ENCODE measurements at regions not wholly inside any gene's neighbourhood (a gene's known extent, or its start where the extent isn't known, plus 50 kb on each side); places are given as distances from the start of the nearest gene placed in this dataset.

DNA sequence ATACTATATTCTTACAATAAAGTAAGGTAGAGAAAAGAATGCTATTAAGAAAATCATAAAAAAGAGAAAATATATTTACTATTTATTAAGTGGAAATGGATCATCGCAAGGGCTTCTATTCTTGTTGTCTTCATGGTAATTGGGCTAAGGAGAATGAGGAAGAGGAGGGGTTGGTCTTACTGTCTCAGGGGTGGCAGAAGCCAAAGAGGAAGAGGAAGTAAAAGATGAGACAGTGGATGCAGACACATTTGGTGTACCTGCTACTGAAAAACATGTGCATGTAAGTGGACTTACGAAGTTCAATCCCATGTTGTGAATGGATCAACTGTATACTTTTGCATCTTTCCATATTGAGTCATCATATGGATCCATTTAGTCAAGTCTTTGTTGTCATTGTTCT, 1502.1 kb upstream of the ADGRL3 start:
- Histone ChIP-seq H3K27me3 (ENCODE audit: insufficient read depth) (no peaks in the 10 kb centered on the region), H3K27ac (ENCODE audit: low read depth) (no peak overlapping the region), H3K79me2 (replicated peaks; ENCODE audit: insufficient read depth) (no peaks in the 10 kb centered on the region), H3K4me3 (no peak overlapping the region), H3K36me3 (ENCODE audit: insufficient read depth) (no peaks in the 10 kb centered on the region), H3K9me2 (ENCODE audit: insufficient read depth) (no peaks in the 10 kb centered on the region), H3K4me1 (ENCODE audit: insufficient read depth) (no peaks in the 10 kb centered on the region), H4K20me1 (replicated peaks; ENCODE audit: insufficient read depth) (no peaks in the 10 kb centered on the region), H2AFZ (no peak overlapping the region), H3K4me2 (no peak overlapping the region), H3F3A (replicated peaks; ENCODE audit: low read depth) (no peaks in the 10 kb centered on the region)
- DNase-seq (ENCODE audit: low spot score), result no peak
- TF ChIP-seq JUNB (IDR thresholded peaks at IDR 0.05; ENCODE audit: unreplicated experiment) (no peak), CREB1 (CRISPR knock-in tag; IDR thresholded peaks at IDR 0.05; ENCODE audit: low read depth) (no peak), EZH2 (IDR thresholded peaks at IDR 0.05; ENCODE audit: low read depth, unreplicated experiment) (no peak), NANOG (IDR thresholded peaks at IDR 0.05; ENCODE audit: borderline replicate concordance) (no peak), ZNF331 (CRISPR knock-in tag; IDR thresholded peaks at IDR 0.05; ENCODE audit: low read depth) (no peak), POLR2AphosphoS5 (IDR thresholded peaks at IDR 0.05; ENCODE audit: low read depth) (no peak), STAT1 (IDR thresholded peaks at IDR 0.05; ENCODE audit: unreplicated experiment) (no peak), EZH2phosphoT487 (IDR thresholded peaks at IDR 0.05; ENCODE audit: unreplicated experiment) (no peak), ZNF114 (CRISPR knock-in tag; IDR thresholded peaks at IDR 0.05) (no peak)
- TF ChIP-seq, protein P1, sequence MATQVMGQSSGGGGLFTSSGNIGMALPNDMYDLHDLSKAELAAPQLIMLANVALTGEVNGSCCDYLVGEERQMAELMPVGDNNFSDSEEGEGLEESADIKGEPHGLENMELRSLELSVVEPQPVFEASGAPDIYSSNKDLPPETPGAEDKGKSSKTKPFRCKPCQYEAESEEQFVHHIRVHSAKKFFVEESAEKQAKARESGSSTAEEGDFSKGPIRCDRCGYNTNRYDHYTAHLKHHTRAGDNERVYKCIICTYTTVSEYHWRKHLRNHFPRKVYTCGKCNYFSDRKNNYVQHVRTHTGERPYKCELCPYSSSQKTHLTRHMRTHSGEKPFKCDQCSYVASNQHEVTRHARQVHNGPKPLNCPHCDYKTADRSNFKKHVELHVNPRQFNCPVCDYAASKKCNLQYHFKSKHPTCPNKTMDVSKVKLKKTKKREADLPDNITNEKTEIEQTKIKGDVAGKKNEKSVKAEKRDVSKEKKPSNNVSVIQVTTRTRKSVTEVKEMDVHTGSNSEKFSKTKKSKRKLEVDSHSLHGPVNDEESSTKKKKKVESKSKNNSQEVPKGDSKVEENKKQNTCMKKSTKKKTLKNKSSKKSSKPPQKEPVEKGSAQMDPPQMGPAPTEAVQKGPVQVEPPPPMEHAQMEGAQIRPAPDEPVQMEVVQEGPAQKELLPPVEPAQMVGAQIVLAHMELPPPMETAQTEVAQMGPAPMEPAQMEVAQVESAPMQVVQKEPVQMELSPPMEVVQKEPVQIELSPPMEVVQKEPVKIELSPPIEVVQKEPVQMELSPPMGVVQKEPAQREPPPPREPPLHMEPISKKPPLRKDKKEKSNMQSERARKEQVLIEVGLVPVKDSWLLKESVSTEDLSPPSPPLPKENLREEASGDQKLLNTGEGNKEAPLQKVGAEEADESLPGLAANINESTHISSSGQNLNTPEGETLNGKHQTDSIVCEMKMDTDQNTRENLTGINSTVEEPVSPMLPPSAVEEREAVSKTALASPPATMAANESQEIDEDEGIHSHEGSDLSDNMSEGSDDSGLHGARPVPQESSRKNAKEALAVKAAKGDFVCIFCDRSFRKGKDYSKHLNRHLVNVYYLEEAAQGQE (IDR thresholded peaks at IDR 0.05; ENCODE audit: unreplicated experiment), result no peak
- TF ChIP-seq, protein P2, sequence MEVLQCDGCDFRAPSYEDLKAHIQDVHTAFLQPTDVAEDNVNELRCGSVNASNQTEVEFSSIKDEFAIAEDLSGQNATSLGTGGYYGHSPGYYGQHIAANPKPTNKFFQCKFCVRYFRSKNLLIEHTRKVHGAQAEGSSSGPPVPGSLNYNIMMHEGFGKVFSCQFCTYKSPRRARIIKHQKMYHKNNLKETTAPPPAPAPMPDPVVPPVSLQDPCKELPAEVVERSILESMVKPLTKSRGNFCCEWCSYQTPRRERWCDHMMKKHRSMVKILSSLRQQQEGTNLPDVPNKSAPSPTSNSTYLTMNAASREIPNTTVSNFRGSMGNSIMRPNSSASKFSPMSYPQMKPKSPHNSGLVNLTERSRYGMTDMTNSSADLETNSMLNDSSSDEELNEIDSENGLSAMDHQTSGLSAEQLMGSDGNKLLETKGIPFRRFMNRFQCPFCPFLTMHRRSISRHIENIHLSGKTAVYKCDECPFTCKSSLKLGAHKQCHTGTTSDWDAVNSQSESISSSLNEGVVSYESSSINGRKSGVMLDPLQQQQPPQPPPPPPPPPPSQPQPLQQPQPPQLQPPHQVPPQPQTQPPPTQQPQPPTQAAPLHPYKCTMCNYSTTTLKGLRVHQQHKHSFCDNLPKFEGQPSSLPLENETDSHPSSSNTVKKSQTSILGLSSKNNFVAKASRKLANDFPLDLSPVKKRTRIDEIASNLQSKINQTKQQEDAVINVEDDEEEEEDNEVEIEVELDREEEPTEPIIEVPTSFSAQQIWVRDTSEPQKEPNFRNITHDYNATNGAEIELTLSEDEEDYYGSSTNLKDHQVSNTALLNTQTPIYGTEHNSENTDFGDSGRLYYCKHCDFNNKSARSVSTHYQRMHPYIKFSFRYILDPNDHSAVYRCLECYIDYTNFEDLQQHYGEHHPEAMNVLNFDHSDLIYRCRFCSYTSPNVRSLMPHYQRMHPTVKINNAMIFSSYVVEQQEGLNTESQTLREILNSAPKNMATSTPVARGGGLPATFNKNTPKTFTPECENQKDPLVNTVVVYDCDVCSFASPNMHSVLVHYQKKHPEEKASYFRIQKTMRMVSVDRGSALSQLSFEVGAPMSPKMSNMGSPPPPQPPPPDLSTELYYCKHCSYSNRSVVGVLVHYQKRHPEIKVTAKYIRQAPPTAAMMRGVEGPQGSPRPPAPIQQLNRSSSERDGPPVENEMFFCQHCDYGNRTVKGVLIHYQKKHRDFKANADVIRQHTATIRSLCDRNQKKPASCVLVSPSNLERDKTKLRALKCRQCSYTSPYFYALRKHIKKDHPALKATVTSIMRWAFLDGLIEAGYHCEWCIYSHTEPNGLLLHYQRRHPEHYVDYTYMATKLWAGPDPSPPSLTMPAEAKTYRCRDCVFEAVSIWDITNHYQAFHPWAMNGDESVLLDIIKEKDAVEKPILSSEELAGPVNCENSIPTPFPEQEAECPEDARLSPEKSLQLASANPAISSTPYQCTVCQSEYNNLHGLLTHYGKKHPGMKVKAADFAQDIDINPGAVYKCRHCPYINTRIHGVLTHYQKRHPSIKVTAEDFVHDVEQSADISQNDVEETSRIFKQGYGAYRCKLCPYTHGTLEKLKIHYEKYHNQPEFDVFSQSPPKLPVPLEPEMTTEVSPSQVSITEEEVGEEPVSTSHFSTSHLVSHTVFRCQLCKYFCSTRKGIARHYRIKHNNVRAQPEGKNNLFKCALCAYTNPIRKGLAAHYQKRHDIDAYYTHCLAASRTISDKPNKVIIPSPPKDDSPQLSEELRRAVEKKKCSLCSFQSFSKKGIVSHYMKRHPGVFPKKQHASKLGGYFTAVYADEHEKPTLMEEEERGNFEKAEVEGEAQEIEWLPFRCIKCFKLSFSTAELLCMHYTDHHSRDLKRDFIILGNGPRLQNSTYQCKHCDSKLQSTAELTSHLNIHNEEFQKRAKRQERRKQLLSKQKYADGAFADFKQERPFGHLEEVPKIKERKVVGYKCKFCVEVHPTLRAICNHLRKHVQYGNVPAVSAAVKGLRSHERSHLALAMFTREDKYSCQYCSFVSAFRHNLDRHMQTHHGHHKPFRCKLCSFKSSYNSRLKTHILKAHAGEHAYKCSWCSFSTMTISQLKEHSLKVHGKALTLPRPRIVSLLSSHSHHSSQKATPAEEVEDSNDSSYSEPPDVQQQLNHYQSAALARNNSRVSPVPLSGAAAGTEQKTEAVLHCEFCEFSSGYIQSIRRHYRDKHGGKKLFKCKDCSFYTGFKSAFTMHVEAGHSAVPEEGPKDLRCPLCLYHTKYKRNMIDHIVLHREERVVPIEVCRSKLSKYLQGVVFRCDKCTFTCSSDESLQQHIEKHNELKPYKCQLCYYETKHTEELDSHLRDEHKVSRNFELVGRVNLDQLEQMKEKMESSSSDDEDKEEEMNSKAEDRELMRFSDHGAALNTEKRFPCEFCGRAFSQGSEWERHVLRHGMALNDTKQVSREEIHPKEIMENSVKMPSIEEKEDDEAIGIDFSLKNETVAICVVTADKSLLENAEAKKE (CRISPR knock-in tag; IDR thresholded peaks at IDR 0.05), result no peak
- TF ChIP-seq, protein P3, sequence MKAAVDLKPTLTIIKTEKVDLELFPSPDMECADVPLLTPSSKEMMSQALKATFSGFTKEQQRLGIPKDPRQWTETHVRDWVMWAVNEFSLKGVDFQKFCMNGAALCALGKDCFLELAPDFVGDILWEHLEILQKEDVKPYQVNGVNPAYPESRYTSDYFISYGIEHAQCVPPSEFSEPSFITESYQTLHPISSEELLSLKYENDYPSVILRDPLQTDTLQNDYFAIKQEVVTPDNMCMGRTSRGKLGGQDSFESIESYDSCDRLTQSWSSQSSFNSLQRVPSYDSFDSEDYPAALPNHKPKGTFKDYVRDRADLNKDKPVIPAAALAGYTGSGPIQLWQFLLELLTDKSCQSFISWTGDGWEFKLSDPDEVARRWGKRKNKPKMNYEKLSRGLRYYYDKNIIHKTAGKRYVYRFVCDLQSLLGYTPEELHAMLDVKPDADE (IDR thresholded peaks at IDR 0.05), result no peak
- TF ChIP-seq, protein P4, sequence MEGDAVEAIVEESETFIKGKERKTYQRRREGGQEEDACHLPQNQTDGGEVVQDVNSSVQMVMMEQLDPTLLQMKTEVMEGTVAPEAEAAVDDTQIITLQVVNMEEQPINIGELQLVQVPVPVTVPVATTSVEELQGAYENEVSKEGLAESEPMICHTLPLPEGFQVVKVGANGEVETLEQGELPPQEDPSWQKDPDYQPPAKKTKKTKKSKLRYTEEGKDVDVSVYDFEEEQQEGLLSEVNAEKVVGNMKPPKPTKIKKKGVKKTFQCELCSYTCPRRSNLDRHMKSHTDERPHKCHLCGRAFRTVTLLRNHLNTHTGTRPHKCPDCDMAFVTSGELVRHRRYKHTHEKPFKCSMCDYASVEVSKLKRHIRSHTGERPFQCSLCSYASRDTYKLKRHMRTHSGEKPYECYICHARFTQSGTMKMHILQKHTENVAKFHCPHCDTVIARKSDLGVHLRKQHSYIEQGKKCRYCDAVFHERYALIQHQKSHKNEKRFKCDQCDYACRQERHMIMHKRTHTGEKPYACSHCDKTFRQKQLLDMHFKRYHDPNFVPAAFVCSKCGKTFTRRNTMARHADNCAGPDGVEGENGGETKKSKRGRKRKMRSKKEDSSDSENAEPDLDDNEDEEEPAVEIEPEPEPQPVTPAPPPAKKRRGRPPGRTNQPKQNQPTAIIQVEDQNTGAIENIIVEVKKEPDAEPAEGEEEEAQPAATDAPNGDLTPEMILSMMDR (conservative IDR thresholded peaks at IDR 0.05; ENCODE audit: low read depth in 2 of 2), result no peak
- Mint-ChIP-seq H3K4me1 (peaks cover 5% of the 10 kb centered on the region), H3K36me3 (ENCODE audit: low read depth) (no peaks in the 10 kb centered on the region), H3K4me3 (no peak overlapping the region), H3K27me3 (ENCODE audit: insufficient read depth, low read depth, poor library complexity) (no peaks in the 10 kb centered on the region), H3K9me3 (no peaks in the 10 kb centered on the region), H3K27ac (no peak overlapping the region)
- ATAC-seq, result no peak
